MM.1S (cell line): ENCODE measurements at regions not wholly inside any gene's neighbourhood (a gene's known extent, or its start where the extent isn't known, plus 50 kb on each side); places are given as distances from the start of the nearest gene placed in this dataset.

Source experiments
- EZH2 ChIP-seq: fragments of 300-600 bp; sonication (generic); optimal IDR thresholded peaks from 2 replicates; pipeline ENCODE3; 2017; ENCODE audit warnings: low read depth, mild to moderate bottlenecking, antibody characterized with exemption, low read length, mixed read lengths
- EZH2phosphoT487 ChIP-seq: fragments of 300-600 bp; sonication (generic); IDR thresholded peaks from 2 replicates; pipeline ENCODE4 v1.6.1; 2018; ENCODE audit warnings: antibody characterized with exemption, low read length
- TF ChIP-seq, protein P1 (sequence below): fragments of 300-600 bp; sonication (generic); IDR thresholded peaks from 2 replicates; pipeline ENCODE4 v1.5.1; 2016; ENCODE audit warnings: antibody characterized with exemption, low read length, mixed read lengths

DNA sequence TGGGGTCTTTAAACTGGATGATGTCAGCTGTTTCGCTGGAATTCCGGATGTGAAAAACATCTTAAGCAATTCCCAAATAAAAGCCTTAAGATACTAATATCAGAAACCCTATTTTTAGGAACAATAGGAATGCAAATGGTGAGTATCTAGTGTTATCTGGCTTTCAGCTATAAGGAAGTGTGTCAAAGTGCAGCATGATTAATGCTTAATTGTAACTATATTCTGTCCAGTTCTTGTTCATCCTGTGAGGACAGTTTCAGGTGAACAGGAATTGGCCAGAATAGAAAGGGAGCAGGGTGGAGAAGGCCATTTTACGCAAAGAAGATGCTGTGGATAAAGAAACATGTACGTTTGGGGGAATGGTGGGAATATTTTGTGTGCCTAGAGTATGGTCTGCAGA, 108.2 kb downstream of the RASSF10 start:
- TF ChIP-seq, protein P1, sequence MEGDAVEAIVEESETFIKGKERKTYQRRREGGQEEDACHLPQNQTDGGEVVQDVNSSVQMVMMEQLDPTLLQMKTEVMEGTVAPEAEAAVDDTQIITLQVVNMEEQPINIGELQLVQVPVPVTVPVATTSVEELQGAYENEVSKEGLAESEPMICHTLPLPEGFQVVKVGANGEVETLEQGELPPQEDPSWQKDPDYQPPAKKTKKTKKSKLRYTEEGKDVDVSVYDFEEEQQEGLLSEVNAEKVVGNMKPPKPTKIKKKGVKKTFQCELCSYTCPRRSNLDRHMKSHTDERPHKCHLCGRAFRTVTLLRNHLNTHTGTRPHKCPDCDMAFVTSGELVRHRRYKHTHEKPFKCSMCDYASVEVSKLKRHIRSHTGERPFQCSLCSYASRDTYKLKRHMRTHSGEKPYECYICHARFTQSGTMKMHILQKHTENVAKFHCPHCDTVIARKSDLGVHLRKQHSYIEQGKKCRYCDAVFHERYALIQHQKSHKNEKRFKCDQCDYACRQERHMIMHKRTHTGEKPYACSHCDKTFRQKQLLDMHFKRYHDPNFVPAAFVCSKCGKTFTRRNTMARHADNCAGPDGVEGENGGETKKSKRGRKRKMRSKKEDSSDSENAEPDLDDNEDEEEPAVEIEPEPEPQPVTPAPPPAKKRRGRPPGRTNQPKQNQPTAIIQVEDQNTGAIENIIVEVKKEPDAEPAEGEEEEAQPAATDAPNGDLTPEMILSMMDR: no peak
- TF ChIP-seq EZH2: no peak
- no peak for TF ChIP-seq EZH2phosphoT487
